ENCODE measurements at regions not wholly inside any gene's neighbourhood (a gene's known extent, or its start where the extent isn't known, plus 50 kb on each side); places are given as distances from the start of the nearest gene placed in this dataset.
"Not testable (repeated sequence)": the region's sequence is repeated elsewhere in the genome, so short reads cannot be mapped to it uniquely, and the experiment has no call there.

DNA sequence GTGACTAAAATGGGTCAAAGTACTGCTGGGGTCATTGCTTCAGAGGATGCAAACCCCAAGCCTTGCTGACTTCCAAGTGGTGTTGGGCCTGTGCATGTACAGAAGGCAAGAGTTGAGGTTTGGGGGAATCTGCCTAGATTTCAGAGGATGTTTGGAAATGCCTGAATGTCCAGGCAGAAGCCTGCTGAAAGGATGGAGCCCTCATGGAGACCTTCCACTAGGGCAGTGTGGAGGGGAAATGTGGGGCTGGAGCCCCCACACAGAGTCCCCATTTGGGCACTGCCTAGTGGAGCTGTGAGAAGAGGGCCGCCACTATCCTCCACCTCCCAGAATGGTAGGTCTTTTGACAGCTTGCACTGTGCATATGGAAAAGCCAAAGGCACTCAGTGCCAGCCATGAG is 377.7 kb upstream of the TRPC7 start:
- Histone ChIP-seq H3K9ac (ENCODE audit: low read depth in 2 of 2, low read length in 2 of 2) (no peak overlapping the region), H3K36me3 (no peaks in the 10 kb centered on the region), H3K4me3 (no peak overlapping the region), H3K27ac (no peak overlapping the region), H3K9me3 (no peaks in the 10 kb centered on the region), H3K27me3 (no peaks in the 10 kb centered on the region), H3K4me1 (no peaks in the 10 kb centered on the region)
- DNase-seq: no peak
- intact Hi-C loops (cut with DNase I): no loop called here
- TF ChIP-seq, protein P1, sequence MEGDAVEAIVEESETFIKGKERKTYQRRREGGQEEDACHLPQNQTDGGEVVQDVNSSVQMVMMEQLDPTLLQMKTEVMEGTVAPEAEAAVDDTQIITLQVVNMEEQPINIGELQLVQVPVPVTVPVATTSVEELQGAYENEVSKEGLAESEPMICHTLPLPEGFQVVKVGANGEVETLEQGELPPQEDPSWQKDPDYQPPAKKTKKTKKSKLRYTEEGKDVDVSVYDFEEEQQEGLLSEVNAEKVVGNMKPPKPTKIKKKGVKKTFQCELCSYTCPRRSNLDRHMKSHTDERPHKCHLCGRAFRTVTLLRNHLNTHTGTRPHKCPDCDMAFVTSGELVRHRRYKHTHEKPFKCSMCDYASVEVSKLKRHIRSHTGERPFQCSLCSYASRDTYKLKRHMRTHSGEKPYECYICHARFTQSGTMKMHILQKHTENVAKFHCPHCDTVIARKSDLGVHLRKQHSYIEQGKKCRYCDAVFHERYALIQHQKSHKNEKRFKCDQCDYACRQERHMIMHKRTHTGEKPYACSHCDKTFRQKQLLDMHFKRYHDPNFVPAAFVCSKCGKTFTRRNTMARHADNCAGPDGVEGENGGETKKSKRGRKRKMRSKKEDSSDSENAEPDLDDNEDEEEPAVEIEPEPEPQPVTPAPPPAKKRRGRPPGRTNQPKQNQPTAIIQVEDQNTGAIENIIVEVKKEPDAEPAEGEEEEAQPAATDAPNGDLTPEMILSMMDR (IDR thresholded peaks at IDR 0.05): no peak

DNA sequence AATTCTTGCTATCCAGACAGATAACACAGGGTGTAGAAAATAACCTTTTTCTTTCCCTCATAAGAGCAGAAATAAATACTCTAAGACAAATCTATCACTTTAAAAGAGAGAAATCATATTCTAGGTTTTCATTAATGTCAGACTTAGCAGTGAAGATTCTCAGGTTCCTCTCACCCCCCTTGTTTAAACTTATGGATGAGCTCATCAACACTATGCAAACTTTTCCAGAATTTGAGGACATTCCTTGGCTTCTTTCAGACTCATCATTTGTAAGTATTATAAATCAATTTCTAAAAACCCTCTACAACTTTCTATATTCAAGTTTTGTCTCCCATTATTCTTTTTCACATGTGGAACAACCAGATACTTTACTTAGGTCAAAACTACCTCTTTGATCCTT is 374.9 kb upstream of the TRPC7 start:
- no peaks in the 10 kb centered on the region for H3K36me3 ChIP-seq
- H3K27ac ChIP-seq: no peak overlapping the region
- TF ChIP-seq, protein P1 (IDR thresholded peaks at IDR 0.05): no peak
- intact Hi-C loops (cut with DNase I): no loop called here
- DNase-seq: no peak
- H3K9me3 ChIP-seq: no peaks in the 10 kb centered on the region
- H3K4me3 ChIP-seq: no peak overlapping the region
- no peaks in the 10 kb centered on the region for H3K4me1 ChIP-seq
- H3K27me3 ChIP-seq: no peaks in the 10 kb centered on the region
- no peak overlapping the region for H3K9ac ChIP-seq (ENCODE audit: low read depth in 2 of 2, low read length in 2 of 2)

DNA sequence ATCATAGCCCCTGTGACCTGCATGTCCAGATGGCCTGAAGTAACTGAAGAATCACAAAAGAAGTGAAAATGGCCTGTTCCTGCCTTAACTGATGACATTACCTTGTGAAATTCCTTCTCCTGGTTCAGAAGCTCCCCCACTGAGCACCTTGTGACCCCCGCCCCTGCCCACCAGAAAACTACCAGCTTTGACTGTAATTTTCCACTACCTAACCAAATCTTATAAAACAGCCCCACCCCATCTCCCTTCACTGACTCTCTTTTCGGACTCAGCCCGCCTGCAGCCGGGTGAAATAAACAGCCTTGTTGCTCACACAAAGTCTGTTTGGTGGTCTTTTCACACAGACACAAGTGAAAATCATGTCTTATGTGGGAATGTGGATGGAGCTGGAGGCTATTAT is 373.9 kb upstream of the TRPC7 start:
- H3K9ac ChIP-seq (ENCODE audit: low read depth in 2 of 2, low read length in 2 of 2); H3K4me3 ChIP-seq; H3K4me1 ChIP-seq; H3K27me3 ChIP-seq; H3K9me3 ChIP-seq; H3K27ac ChIP-seq; DNase-seq; H3K36me3 ChIP-seq; intact Hi-C loops (cut with DNase I): not testable (repeated sequence)

DNA sequence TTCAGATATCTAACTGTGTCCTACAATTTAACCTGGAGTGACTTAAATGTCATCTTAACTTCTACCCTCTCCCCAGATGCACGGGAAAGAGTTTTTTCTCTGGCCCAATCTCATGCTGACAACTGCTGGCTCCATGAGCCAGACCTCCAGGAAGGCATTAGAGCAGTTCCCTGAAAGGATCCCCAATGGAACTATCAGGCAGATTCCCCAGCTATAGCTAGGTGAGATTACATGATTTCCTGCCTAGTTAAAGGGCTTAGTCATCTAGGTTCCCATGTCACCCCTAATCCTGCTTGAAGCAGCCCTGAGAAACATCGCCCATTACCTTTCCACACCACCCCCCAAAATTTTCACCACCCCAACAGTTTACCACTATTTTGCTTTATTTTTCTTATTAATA is 373.5 kb upstream of the TRPC7 start:
- TF ChIP-seq, protein P1 (IDR thresholded peaks at IDR 0.05): no peak
- intact Hi-C loops (cut with DNase I): no loop called here
- no peak overlapping the region for H3K27ac ChIP-seq
- no peaks in the 10 kb centered on the region for H3K4me1 ChIP-seq
- no peak overlapping the region for H3K9ac ChIP-seq (ENCODE audit: low read depth in 2 of 2, low read length in 2 of 2)
- no peaks in the 10 kb centered on the region for H3K36me3 ChIP-seq
- no peaks in the 10 kb centered on the region for H3K27me3 ChIP-seq
- no peak for DNase-seq
- no peak overlapping the region for H3K4me3 ChIP-seq
- H3K9me3 ChIP-seq: no peaks in the 10 kb centered on the region

DNA sequence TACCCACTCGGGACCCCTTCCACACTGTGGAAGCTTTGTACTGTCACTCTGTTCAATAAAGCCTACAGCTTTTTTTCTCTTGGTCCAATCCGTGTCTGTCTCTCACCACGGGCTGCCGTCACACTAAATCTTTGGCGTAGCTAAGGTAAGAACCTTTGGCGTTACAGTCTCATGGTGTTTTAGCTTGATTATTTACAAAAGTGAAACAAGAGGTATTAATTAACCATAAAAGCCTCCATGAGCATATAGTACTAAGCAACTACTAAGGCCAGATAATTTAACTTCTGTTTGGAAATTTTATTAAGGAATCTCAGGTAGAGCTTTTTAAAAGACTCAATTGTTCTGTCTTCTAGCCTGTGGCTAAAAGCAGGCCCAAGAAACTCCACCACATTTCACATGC is 370.7 kb upstream of the TRPC7 start:
- H3K27me3 ChIP-seq: no peaks in the 10 kb centered on the region
- intact Hi-C loops (cut with DNase I): no loop called here
- DNase-seq: no peak
- no peaks in the 10 kb centered on the region for H3K9me3 ChIP-seq
- TF ChIP-seq, protein P1 (IDR thresholded peaks at IDR 0.05): no peak
- no peak overlapping the region for H3K4me3 ChIP-seq
- no peak overlapping the region for H3K9ac ChIP-seq (ENCODE audit: low read depth in 2 of 2, low read length in 2 of 2)
- no peak overlapping the region for H3K27ac ChIP-seq
- H3K4me1 ChIP-seq: no peaks in the 10 kb centered on the region
- no peaks in the 10 kb centered on the region for H3K36me3 ChIP-seq

DNA sequence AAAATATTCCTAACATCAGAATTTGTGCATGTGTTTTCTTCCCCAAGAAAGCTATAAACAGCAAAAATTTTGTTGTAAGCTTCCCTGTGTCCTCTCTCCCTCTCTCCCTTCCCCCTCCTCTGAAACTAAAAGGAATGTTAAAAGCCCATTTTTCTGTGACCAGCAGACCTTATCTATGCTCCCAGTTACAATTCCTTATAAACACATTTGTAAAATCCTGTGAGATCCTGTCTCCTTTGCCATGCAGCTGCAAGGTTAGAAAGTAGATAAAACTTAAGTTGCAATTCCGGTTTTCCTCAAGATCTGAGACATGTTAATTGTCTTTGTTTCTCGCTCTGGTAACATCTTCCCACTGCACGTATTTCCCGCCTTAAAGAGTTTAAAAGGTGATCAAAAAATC is 370.3 kb upstream of the TRPC7 start:
- H3K9ac ChIP-seq (ENCODE audit: low read depth in 2 of 2, low read length in 2 of 2): not testable (repeated sequence)

DNA sequence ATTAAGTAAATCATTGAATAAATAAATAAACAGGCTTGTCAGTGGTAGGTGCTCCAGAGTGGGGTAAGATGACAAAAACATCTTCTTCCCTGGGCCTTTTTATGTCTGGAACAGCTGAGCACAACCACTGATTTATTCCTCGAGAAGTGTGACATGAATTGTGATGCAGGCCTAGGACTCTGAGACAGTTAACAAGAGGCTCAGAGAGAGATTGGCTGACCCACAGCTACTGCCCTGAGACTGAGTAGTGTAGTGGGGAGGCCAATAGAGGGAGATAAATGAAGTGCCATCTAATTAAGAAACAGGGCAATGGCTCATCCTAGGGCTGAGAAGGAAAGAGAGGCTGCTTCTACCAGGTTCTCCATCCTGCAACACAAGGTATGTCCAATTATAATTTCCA is 369.3 kb upstream of the TRPC7 start:
- no peaks in the 10 kb centered on the region for H3K27me3 ChIP-seq
- H3K36me3 ChIP-seq: no peaks in the 10 kb centered on the region
- H3K4me1 ChIP-seq: no peaks in the 10 kb centered on the region
- no peak overlapping the region for H3K4me3 ChIP-seq
- TF ChIP-seq, protein P1 (IDR thresholded peaks at IDR 0.05): no peak
- H3K9me3 ChIP-seq: no peaks in the 10 kb centered on the region
- H3K27ac ChIP-seq: no peak overlapping the region
- DNase-seq: no peak
- no peak overlapping the region for H3K9ac ChIP-seq (ENCODE audit: low read depth in 2 of 2, low read length in 2 of 2)
- intact Hi-C loops (cut with DNase I): no loop called here

More for the DNA sequence above, 370.3 kb upstream of the TRPC7 start:
- H3K27ac ChIP-seq; DNase-seq; H3K4me1 ChIP-seq; H3K36me3 ChIP-seq; H3K4me3 ChIP-seq; H3K27me3 ChIP-seq; H3K9me3 ChIP-seq; intact Hi-C loops (cut with DNase I): not testable (repeated sequence)

Data from colonic mucosa (tissue), 4 donors.